Heart right ventricle (tissue), 16 donors: ENCODE measurements at regions not wholly inside any gene's neighbourhood (a gene's known extent, or its start where the extent isn't known, plus 50 kb on each side); places are given as distances from the start of the nearest gene placed in this dataset.

ENCODE experiments used
- ATAC-seq, 8 donors: fragments of 200-7000 bp; cut with Tn5 transposase; one replicate each; pipeline ENCODE4 v1.9.1; 2020; ENCODE audit warnings: mild to moderate bottlenecking in 8 of 8, moderate library complexity in 8 of 8, moderate number of reproducible peaks in 1 of 8
- DNase-seq, 2 donors: peaks; one replicate each; pipeline ENCODE4 v3.0.0-alpha.2; 2020
- H3K27ac ChIP-seq, 10 donors: fragments of 200-600 bp; sonication (generic) in 2 of 10; one replicate each; pipeline versions ENCODE4 v1.5.0 to v1.8.0; 2020 to 2022; ENCODE audit warnings: mild to moderate bottlenecking in 3 of 10
- H3K27me3 ChIP-seq, 7 donors: fragments of 200-600 bp; one replicate each; pipeline ENCODE4 v1.8.0; 2021 to 2022; ENCODE audit warnings: mild to moderate bottlenecking in 2 of 7
- H3K36me3 ChIP-seq, 9 donors: fragments of 200-600 bp; sonication (generic) in 1 of 9; one replicate each; pipeline versions ENCODE4 v1.5.0 to v1.8.0; 2020 to 2022; ENCODE audit warnings: mild to moderate bottlenecking in 2 of 9
- H3K4me1 ChIP-seq, 9 donors: fragments of 200-600 bp; sonication (generic) in 1 of 9; one replicate each; pipeline versions ENCODE4 v1.5.0 to v1.8.0; 2020 to 2022; ENCODE audit warnings: mild to moderate bottlenecking in 4 of 9
- H3K4me3 ChIP-seq, 10 donors: fragments of 200-600 bp; sonication (generic) in 2 of 10; one replicate each; pipeline versions ENCODE4 v1.5.0 to v1.8.0; 2020 to 2022; ENCODE audit warnings: mild to moderate bottlenecking in 7 of 10, moderate library complexity in 2 of 10
- H3K9me3 ChIP-seq, 11 donors: fragments of 200-600 bp in 10 of 11; sonication (generic) in 2 of 11; one replicate each; pipeline versions ENCODE4 v1.5.0 to v1.8.0; 2013 to 2022; ENCODE audit warnings: mild to moderate bottlenecking in 2 of 11, control low read depth in 1 of 11, moderate library complexity in 1 of 11
- CTCF ChIP-seq, 9 donors: fragments of 200-600 bp; sonication (generic) in 2 of 9; IDR thresholded peaks; one replicate each; pipeline versions ENCODE4 v1.5.0 to v1.8.0; 2021 to 2022; ENCODE audit warnings: antibody characterized with exemption in 9 of 9, mild to moderate bottlenecking in 5 of 9, moderate library complexity in 1 of 9
- WGBS, 2 donors: extraction: QIAGEN DNeasy Blood & Tissue Kit; methylation state at CpG; one replicate each; pipeline ENCODE4 v1.1.7; 2013; ENCODE audit warnings: inconsistent platforms in 1 of 2; 5-methylcytosine and 5-hydroxymethylcytosine counted together
- intact Hi-C, 10 donors: fragments of 100-400 bp; cut with DNase I; formaldehyde crosslinking; loops; one replicate each; pipeline versions ENCODE4 v1.11.1 to v1.14.2; 2022
- donor health status: Arrhythmogenic right ventricular cardiomyopathy.
- donor health status: ischemic (EF 13 %, LVEDD 7.1; RV severe dilation, severe dysfunction).
- donor health status: healthy with polysubstance abuse.
- donor health status: DM: no; HTN: yes; CAD: no.
- donor health status: DM: no; HTN: no; CAD: no.
- donor health status: ischemic (EF 25% LVEDD 6.9; RV normal size, moderate dysfunction).
- donor health status: ischemic (EF 25% LVEDD 5.7; RV mildly dilated, moderate dysfunction).
- donor health status: healthy.
- donor health status: DM: yes; HTN: yes; CAD: no.
- donor health status: Ischemic cardiomyopathy.
- donor health status: ischemic (EF 35%, LVEDD 5.7; RV mildly dilated, moderate dysfunction).
- donor health status: nonischemic (EF 11% LVEDD 7.7; RV severe dilation, severe dysfunction).
- donor health status: DM: yes; HTN: yes; CAD: no.
- donor health status: PGD.
- donor health status: ischemic (EF 29% LVEDD 5.4; RV normal size, mild dysfunction).
- donor health status: nonischemic (EF 23%, LVEDD 6.1; RV moderate dilation, normal function).

- peaks cover 0 to 7% (median 0%) of the 10 kb centered on the region in 9 donors for H3K4me1 ChIP-seq
- no peaks in the 10 kb centered on the region for H3K36me3 ChIP-seq
- DNase-seq, result no peak
- H3K27ac ChIP-seq, result no peak overlapping the region
- intact Hi-C loops, result no loop called here
- peaks cover 0 to 4% (median 0%) of the 10 kb centered on the region in 7 donors for H3K27me3 ChIP-seq
- TF ChIP-seq CTCF (IDR thresholded peaks at IDR 0.05), result no peak
- ATAC-seq, result no peak
- no peak overlapping the region for H3K4me3 ChIP-seq
- WGBS, 2 donors, result 75 to 77% methylated on average over 10 of the region's 10 CpGs
- no peaks in the 10 kb centered on the region for H3K9me3 ChIP-seq
Observed at GRCh38 chr14:30297876-30298795, 260.8 kb upstream of the G2E3 start.

GRCh38 chr14:30299915-30300314, 259.0 kb upstream of the G2E3 start:
- DNase-seq, result no peak
- Histone ChIP-seq H3K27ac (no peak overlapping the region), H3K9me3 (no peaks in the 10 kb centered on the region), H3K4me1 (peaks cover 0 to 7% (median 0%) of the 10 kb centered on the region in 9 donors), H3K4me3 (no peak overlapping the region), H3K36me3 (no peaks in the 10 kb centered on the region), H3K27me3 (peaks cover 0 to 4% (median 0%) of the 10 kb centered on the region in 7 donors)
- 19 to 24% methylated on average over 8 of the region's 8 CpGs for WGBS, 2 donors
- ATAC-seq, result no peak
- TF ChIP-seq CTCF (IDR thresholded peaks at IDR 0.05), result no peak
- intact Hi-C loops, result no loop called here

GRCh38 chr14:30303350-30303749, 255.6 kb upstream of the G2E3 start:
- DNase-seq, result no peak
- Histone ChIP-seq H3K27me3 (no peaks in the 10 kb centered on the region), H3K4me1 (peaks cover 0 to 7% (median 0%) of the 10 kb centered on the region in 9 donors), H3K36me3 (no peaks in the 10 kb centered on the region), H3K9me3 (no peaks in the 10 kb centered on the region), H3K4me3 (no peak overlapping the region), H3K27ac (no peak overlapping the region)
- 86 to 96% methylated on average over 1 of the region's 1 CpG for WGBS, 2 donors
- no peak for ATAC-seq
- no peak for TF ChIP-seq CTCF (IDR thresholded peaks at IDR 0.05)
- intact Hi-C loops, result no loop called here

- DNase-seq (no peak), ATAC-seq (no peak)
- Histone ChIP-seq H3K36me3 (no peaks in the 10 kb centered on the region), H3K9me3 (no peaks in the 10 kb centered on the region), H3K27ac (no peak overlapping the region), H3K27me3 (no peaks in the 10 kb centered on the region), H3K4me1 (no peaks in the 10 kb centered on the region), H3K4me3 (no peak overlapping the region)
- no peak for TF ChIP-seq CTCF (IDR thresholded peaks at IDR 0.05)
- WGBS, 2 donors, result 67 to 71% methylated on average over 1 of the region's 1 CpG
- intact Hi-C loops, result no loop called here
Observed at GRCh38 chr14:30305346-30305745, 253.6 kb upstream of the G2E3 start.
